Breast epithelium (tissue), 4 donors: ENCODE measurements at regions not wholly inside any gene's neighbourhood (a gene's known extent, or its start where the extent isn't known, plus 50 kb on each side); places are given as distances from the start of the nearest gene placed in this dataset.

Source experiments
- DNase-seq, 2 donors: peaks; one replicate each; pipeline ENCODE4 v3.0.0-alpha.2; 2019; ENCODE audit warnings: low spot score in 2 of 2
- H3K27ac ChIP-seq, 2 donors: fragments of 200-600 bp; sonication (generic) in 1 of 2; one replicate each; pipeline ENCODE4 v1.5.1; 2016 to 2019; ENCODE audit warnings: mild to moderate bottlenecking in 1 of 2
- H3K27me3 ChIP-seq, 2 donors: fragments of 200-600 bp; sonication (generic) in 1 of 2; one replicate each; pipeline versions ENCODE4 v1.5.1 to v1.6.0; 2017 to 2019; ENCODE audit warnings: control low read depth in 1 of 2, mild to moderate bottlenecking in 1 of 2
- H3K36me3 ChIP-seq: fragments of 200-600 bp; one replicate; pipeline ENCODE4 v1.5.1; 2019
- H3K4me1 ChIP-seq, 2 donors: fragments of 200-600 bp; sonication (generic); one replicate each; pipeline ENCODE4 v1.5.1; 2016 to 2019; ENCODE audit warnings: control low read depth in 1 of 2
- H3K4me3 ChIP-seq, 3 donors: fragments of 200-600 bp; sonication (generic); 1 replicate in 2 of 3; 2 replicates in 1 of 3; pipeline ENCODE4 v1.5.1; 2016 to 2019; ENCODE audit warnings: mild to moderate bottlenecking in 3 of 3, moderate library complexity in 2 of 3
- H3K9me3 ChIP-seq, 2 donors: fragments of 200-600 bp; sonication (generic) in 1 of 2; one replicate each; pipeline ENCODE4 v1.5.1; 2016 to 2019; ENCODE audit warnings: control low read depth in 1 of 2
- POLR2A ChIP-seq: fragments of 450-650 bp; IDR thresholded peaks from one replicate; pipeline ENCODE4 v1.6.1; 2016; ENCODE audit warnings: antibody characterized with exemption, mild to moderate bottlenecking, moderate library complexity
- POLR2AphosphoS5 ChIP-seq, 3 donors: sonication (generic); formaldehyde crosslinking; IDR thresholded peaks; one replicate each; pipeline ENCODE4 v1.6.1; 2017; ENCODE audit warnings: antibody characterized with exemption in 3 of 3
- intact Hi-C: fragments of 100-400 bp; cut with DNase I; formaldehyde crosslinking; loops from one replicate; pipeline ENCODE4 v1.15.1; 2023; ENCODE audit warnings: low total_unique reads
- TF ChIP-seq, protein P1 (sequence below), 3 donors: fragments of 450-650 bp; IDR thresholded peaks; one replicate each; pipeline ENCODE4 v1.5.1; 2016 to 2017; ENCODE audit warnings: antibody characterized with exemption in 3 of 3, mild to moderate bottlenecking in 3 of 3, moderate library complexity in 3 of 3

DNA sequence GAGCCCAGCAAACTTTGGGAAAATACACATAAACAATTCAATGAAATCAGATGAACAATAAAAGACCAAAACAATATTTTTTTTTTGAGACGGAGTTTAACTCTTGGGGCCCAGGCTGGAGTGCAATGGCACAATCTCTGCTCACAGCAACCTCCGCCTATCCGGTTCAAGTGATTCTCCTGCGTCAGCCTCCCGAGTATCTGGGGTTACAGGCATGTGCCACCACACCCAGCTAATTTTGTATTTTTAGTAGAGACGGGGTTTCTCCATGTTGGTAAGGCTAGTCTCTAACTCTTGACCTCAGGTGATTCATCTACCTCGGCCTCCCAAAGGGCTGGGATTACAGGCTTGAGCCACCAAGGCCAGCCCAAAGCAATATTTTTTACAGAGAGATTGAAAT, 1588.5 kb downstream of the BRINP3 start:
- Histone ChIP-seq H3K9me3 (no peaks in the 10 kb centered on the region), H3K36me3 (no peaks in the 10 kb centered on the region), H3K4me3 (no peak overlapping the region), H3K4me1 (no peaks in the 10 kb centered on the region), H3K27ac (no peak overlapping the region), H3K27me3 (no peaks in the 10 kb centered on the region)
- DNase-seq = no peak
- intact Hi-C loops = no loop called here
- no peak for TF ChIP-seq POLR2A
- TF ChIP-seq, protein P1, sequence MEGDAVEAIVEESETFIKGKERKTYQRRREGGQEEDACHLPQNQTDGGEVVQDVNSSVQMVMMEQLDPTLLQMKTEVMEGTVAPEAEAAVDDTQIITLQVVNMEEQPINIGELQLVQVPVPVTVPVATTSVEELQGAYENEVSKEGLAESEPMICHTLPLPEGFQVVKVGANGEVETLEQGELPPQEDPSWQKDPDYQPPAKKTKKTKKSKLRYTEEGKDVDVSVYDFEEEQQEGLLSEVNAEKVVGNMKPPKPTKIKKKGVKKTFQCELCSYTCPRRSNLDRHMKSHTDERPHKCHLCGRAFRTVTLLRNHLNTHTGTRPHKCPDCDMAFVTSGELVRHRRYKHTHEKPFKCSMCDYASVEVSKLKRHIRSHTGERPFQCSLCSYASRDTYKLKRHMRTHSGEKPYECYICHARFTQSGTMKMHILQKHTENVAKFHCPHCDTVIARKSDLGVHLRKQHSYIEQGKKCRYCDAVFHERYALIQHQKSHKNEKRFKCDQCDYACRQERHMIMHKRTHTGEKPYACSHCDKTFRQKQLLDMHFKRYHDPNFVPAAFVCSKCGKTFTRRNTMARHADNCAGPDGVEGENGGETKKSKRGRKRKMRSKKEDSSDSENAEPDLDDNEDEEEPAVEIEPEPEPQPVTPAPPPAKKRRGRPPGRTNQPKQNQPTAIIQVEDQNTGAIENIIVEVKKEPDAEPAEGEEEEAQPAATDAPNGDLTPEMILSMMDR (IDR thresholded peaks at IDR 0.05) = no peak
- no peak for TF ChIP-seq POLR2AphosphoS5 (IDR thresholded peaks at IDR 0.05)

DNA sequence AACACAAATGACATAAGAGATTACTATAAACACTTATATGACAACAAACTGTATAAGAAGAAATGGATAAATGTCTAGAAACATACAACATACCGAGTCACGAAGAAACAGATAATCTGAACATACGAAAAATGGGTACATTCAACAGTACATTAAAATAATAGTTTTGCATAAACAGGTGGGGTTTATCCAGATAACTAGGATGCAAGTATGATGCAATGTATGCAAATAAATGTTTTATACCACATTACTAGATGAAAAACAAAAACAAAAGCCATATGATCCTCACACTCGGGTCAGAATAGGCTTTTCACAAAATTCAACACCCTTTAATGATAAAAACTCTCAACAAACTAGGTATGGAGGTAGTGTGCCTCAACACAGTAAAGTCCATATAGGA, 1585.7 kb downstream of the BRINP3 start:
- Histone ChIP-seq H3K36me3 (no peaks in the 10 kb centered on the region), H3K27ac (no peak overlapping the region), H3K9me3 (no peaks in the 10 kb centered on the region), H3K27me3 (no peaks in the 10 kb centered on the region), H3K4me3 (no peak overlapping the region), H3K4me1 (no peaks in the 10 kb centered on the region)
- no peak for DNase-seq
- TF ChIP-seq POLR2AphosphoS5 (IDR thresholded peaks at IDR 0.05) (no peak), POLR2A (no peak)
- TF ChIP-seq, protein P1 (IDR thresholded peaks at IDR 0.05) = no peak
- intact Hi-C loops = no loop called here

DNA sequence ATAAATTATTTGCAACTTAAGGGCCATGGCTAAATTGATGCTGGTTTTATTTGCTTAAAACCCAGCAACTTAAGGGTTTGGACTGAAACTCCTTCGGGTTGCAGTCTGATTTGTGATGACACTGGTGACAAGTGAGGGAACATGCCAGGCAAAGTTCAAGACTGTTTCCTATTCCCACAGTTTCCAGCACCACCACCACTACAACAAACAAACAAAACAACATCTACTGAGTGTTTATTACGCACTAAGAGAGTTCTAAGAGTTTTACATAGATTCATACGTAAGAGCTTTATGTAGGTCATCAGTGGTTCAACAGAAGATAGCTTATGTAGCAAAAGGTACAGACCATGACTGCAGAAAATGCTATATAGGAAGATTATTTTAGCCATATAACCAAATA, 1582.1 kb downstream of the BRINP3 start:
- TF ChIP-seq POLR2AphosphoS5 (IDR thresholded peaks at IDR 0.05) = no peak
- TF ChIP-seq, protein P1 (IDR thresholded peaks at IDR 0.05) = no peak
- TF ChIP-seq POLR2A = no peak
- DNase-seq = no peak
- intact Hi-C loops = no loop called here
- Histone ChIP-seq H3K27me3 (no peaks in the 10 kb centered on the region), H3K27ac (no peak overlapping the region), H3K4me1 (no peaks in the 10 kb centered on the region), H3K36me3 (no peaks in the 10 kb centered on the region), H3K4me3 (no peak overlapping the region), H3K9me3 (no peaks in the 10 kb centered on the region)

DNA sequence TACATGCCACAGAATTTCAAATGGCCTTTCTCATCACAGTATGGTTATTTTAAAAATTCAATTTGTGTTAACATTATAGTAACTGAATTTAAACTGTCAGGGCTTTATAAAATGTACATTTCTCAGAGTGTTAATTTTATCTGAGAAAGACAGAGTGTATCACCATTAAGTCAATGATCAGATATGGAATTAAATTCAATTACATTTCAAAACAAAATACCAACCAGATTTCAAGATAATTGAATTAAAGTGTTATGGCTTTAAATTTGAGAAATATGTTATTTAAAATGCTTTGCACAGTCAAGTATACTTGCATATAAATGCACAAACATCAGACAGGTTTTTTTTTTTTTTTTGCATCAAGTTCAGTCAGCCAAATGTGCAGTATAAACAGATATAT, 1574.4 kb downstream of the BRINP3 start:
- Histone ChIP-seq H3K4me3 (no peak overlapping the region), H3K4me1 (no peaks in the 10 kb centered on the region), H3K9me3 (no peaks in the 10 kb centered on the region), H3K27me3 (no peaks in the 10 kb centered on the region), H3K36me3 (no peaks in the 10 kb centered on the region), H3K27ac (no peak overlapping the region)
- intact Hi-C loops = no loop called here
- no peak for DNase-seq
- TF ChIP-seq, protein P1 (IDR thresholded peaks at IDR 0.05) = no peak
- TF ChIP-seq POLR2AphosphoS5 (IDR thresholded peaks at IDR 0.05) = no peak
- TF ChIP-seq POLR2A = no peak

DNA sequence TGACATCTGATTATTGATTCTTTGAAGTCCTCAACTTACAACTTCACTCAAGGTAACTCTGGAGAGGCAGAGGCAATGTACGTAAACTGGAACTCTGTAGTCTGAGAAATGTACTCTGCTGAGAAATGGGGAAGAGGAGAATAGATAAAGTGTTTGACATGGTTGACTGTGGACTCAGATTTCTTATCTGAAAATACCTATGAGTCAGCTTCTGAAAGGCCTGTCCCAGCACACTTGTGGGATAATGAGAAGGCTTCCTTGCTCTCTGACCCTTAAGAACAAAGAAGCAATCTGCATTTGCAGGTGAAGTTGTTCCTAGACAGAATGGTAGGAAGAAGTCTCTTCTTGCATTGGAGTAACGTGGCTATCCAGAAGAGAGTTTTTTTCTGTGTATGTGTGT, 1573.5 kb downstream of the BRINP3 start:
- Histone ChIP-seq H3K4me3 (no peak overlapping the region), H3K9me3 (no peaks in the 10 kb centered on the region), H3K27me3 (no peaks in the 10 kb centered on the region), H3K36me3 (no peaks in the 10 kb centered on the region), H3K27ac (no peak overlapping the region), H3K4me1 (no peaks in the 10 kb centered on the region)
- no peak for DNase-seq
- TF ChIP-seq POLR2AphosphoS5 (IDR thresholded peaks at IDR 0.05) (no peak), POLR2A (no peak)
- TF ChIP-seq, protein P1 (IDR thresholded peaks at IDR 0.05) = no peak
- intact Hi-C loops = no loop called here
